ENCODE measurements at regions not wholly inside any gene's neighbourhood (a gene's known extent, or its start where the extent isn't known, plus 50 kb on each side); places are given as distances from the start of the nearest gene placed in this dataset.

DNA sequence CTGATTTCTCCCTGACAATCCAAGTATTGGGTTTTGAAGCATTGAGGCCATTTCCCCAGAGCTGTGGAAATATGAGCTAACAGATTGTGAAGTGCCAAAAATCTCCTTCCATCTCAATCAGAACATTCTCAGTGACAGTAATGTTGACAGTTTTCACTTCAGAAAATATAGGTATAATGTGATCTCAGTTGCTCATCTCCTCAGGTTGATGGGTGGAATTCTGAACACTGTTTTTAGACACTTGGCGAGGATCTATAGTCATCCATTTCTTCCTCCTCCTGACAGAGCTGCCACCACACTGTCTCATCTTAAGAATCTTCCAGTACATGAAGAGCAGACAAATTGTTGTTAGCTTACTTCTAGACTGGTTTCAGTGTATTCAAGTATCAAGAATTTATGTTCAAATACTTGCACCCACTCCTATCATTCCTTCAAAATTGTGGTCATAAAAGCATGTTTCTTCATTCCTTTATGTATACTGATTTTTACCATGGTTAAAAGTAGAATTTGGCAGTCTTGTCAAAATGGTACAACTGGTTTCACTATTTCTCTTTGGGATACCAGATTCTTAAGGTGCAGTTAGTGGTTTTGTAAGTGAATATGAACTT is 199.7 kb upstream of the TLE4 start:
- DNase-seq (ENCODE audit: low read depth, low spot score), result no peak

GRCh38 chr9:79377339-79377855 is 194.4 kb upstream of the TLE4 start:
- no peak for DNase-seq (ENCODE audit: low read depth, low spot score)

DNA sequence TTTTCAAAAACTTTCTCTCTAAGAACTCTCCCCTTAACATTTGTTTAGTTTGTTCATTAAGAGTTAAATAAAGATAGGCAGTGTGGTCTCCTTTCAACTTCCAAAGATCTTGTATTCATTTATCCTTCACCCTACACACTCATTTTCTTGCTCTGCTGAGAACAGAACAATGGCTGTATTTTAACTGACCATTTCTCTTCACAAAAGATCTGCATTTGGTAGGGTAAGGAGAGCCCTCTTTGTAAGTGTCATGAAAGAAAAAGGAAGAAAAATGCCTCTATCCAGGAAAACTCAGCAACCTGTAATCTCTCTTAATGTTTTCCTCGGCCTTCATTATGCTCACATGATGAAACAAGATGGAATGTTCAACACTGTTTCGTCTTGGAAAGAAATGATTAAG is 193.7 kb upstream of the TLE4 start:
- no peak for DNase-seq (ENCODE audit: low read depth, low spot score)

DNA sequence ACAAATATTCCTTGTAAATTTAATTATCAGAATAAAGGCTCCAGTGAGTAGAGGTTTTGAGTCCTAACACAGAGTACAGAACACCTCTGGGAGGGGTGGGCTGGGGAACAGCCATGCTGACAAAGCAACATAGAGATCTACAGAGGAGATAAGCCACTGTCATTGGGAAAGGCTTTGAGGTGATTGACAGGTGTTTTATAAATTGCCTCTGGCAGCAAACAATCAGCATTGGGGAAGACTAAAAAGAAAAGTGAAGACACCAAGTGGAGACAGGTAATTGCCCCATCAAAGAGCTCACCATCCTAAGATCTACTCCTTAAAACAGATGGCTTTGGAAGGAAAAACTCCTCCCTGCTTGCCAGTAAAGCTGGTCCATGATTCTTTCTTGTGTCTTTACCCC is 189.7 kb upstream of the TLE4 start:
- no peak for DNase-seq (ENCODE audit: low read depth, low spot score)

DNA sequence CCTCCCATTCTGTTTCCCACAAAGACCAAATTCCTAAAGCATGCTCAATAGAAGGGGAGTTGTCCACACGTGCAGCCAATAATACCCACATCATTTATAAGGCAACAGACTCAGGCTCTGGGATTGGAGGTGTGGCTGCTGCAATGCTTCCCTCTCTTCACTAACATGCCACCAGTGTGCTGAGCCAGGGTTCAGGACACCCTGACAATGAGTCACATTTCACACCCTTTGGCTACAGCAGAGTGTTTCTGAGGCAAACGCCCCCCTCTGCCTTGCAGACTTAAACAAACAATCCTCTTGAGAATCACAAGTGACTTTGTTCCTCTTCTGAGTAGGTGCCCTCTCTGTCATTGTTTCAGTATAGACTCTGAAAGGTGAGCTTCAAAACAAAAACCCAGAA is 189.3 kb upstream of the TLE4 start:
- no peak for DNase-seq (ENCODE audit: low read depth, low spot score)

DNA sequence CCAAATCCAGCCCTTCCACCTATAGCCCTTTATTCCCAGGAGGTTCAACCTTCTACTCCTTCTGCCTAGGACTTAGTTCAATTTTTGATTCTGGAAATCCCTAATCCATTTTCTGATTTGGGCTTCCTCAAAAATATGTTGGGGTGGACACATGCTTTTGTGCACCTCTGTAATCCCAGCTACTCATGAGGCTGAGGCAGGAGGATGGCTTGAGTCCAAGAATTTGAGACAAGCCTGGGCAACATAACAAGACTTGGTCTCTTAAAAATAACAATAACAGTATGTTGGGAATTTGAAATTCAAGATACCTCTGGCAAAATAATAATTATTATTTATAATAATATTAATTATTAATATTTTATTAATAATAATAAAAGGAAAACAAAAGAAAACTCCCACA is 188.7 kb upstream of the TLE4 start:
- no peak for DNase-seq (ENCODE audit: low read depth, low spot score)

DNA sequence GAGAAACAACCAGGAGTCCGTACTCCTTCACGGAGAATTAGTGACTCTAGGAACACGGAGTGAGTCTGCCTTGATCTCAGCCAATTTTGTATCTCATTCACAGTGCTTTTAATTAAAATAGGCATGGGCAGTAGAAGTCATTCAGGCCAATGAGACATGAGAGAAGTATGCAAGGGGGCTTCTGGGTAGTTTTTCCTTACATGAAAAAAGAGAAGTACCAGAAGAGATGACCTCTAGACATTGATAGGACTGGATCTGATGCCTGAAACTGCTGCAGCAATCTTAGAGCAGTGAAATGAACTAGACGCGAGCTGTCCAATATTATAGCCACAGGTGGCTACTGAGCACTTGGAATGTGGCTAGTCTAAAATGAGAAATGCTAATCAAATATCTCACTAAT is 187.7 kb upstream of the TLE4 start:
- no peak for DNase-seq (ENCODE audit: low read depth, low spot score)

DNA sequence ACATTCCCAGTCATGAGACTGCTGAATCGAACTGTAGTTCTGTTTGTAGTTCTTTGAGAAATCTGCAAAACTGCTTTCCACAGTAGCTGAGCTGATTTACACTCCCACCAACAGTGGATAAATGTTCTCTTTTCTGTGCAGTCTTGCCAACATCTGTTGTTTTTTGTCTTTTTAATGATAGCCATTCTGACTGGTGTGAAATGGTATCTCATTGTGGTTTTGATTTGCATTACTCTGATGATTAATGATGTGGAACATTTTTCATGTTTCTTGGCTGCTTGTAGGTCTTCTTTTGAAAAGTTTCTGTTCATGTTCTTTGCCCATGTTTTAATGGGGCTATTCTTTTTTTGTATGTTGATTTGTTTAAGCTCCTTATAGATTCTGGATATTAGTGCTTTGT is 187.3 kb upstream of the TLE4 start:
- DNase-seq (ENCODE audit: low read depth, low spot score), result no peak

GRCh38 chr9:79387101-79387835 is 184.5 kb upstream of the TLE4 start:
- DNase-seq (ENCODE audit: low read depth, low spot score), result no peak

- DNase-seq (ENCODE audit: low read depth, low spot score), result no peak
Measured at GRCh38 chr9:79390077-79390698, 181.6 kb upstream of the TLE4 start.

GRCh38 chr9:79390781-79391770 is 180.7 kb upstream of the TLE4 start:
- no peak for DNase-seq (ENCODE audit: low read depth, low spot score)

GRCh38 chr9:79395228-79395627 is 176.5 kb upstream of the TLE4 start:
- no peak for DNase-seq (ENCODE audit: low read depth, low spot score)

DNA sequence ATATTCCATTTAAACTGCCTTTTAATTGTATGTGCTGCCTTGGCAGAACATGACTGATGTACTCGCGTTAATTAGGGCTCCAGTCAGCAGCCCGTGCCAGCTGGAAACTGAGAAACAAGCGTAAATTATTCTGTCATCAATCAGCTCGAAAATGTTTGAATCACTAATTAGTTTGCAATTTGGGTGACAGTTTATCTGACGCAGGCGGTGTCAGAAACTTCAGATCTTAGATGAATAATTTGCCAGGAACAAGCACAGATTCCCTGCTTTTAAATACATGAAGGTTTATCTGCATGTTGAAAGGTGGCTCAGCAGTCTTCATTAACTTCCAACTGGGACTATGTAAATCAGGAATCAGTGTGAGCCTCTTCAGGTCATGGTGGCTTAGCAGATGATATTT is 176.0 kb upstream of the TLE4 start:
- no peak for DNase-seq (ENCODE audit: low read depth, low spot score)

- no peak for DNase-seq (ENCODE audit: low read depth, low spot score)
Measured at GRCh38 chr9:79396168-79396567, 175.6 kb upstream of the TLE4 start.

DNA sequence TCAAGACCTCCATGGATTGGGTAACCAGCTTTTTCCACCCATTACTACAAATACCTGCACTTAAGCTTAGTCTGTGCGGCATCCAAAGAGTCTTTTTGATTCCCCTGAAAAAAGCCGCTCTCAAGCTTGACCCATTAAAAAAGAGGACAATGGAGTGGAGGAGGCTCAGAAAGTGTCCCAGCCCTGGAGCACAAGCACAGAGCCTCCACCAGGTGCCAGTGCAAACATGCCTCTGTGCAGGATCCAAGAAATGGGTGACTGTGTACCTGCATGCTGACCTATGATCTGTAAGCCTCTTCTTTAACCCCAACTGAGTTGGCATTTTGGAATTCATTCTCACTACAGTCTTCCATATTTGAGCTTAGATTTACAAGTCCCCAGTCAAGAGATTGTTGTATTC is 168.3 kb upstream of the TLE4 start:
- DNase-seq (ENCODE audit: low read depth, low spot score), result no peak

- DNase-seq (ENCODE audit: low read depth, low spot score), result no peak
Measured at GRCh38 chr9:79408200-79408599, 163.6 kb upstream of the TLE4 start.

DNA sequence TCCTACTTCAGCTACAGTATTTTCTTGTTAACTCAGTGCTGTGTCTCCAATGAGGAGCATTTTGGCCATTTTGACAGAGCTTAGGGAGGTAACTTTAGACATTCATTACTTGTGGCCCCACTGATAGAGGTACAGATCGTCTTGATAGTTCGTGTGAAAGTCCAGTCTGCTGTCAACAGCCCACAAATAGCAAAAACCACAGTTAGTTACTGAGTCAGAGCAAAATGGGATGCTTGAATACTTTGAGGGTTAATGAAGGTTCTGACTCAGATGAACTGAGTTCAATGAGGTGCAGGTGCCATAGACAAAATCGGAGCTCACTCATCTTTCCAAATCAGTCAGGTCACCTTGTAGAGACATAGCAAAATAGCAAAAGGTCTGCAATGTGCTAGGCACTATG is 163.1 kb upstream of the TLE4 start:
- DNase-seq (ENCODE audit: low read depth, low spot score), result no peak

- no peak for DNase-seq (ENCODE audit: low read depth, low spot score)
Measured at GRCh38 chr9:79409182-79409823, 162.5 kb upstream of the TLE4 start.

- no peak for DNase-seq (ENCODE audit: low read depth, low spot score)
Measured at GRCh38 chr9:79425840-79426239, 145.9 kb upstream of the TLE4 start.

GRCh38 chr9:79428422-79428821 is 143.3 kb upstream of the TLE4 start:
- no peak for DNase-seq (ENCODE audit: low read depth, low spot score)

GRCh38 chr9:79430619-79431018 is 141.1 kb upstream of the TLE4 start:
- DNase-seq (ENCODE audit: low read depth, low spot score), result no peak

Data from activated naive CD8-positive, alpha-beta T cell treated with anti-CD3 and anti-CD28 coated beads, Interleukin-2, amount 50 U/mL, for 16 hours (primary cell).